ENCODE measurements at regions not wholly inside any gene's neighbourhood (a gene's known extent, or its start where the extent isn't known, plus 50 kb on each side); places are given as distances from the start of the nearest gene placed in this dataset.
A peak's percentile ranks its signal among the peaks of the same experiment; 100 is the strongest.

GRCh38 chr18:28904789-28905364 lies 727.9 kb upstream of the CDH2 start:
- no peak for TF ChIP-seq CTCF (conservative IDR thresholded peaks at IDR 0.05; ENCODE audit: low read depth, low read length)
- no peak for DNase-seq (ENCODE audit: low read depth)
- H3K4me3 ChIP-seq (ENCODE audit: low read depth, low read length): no peak overlapping the region

GRCh38 chr18:28903306-28903705 lies 726.4 kb upstream of the CDH2 start:
- H3K4me3 ChIP-seq (ENCODE audit: low read depth, low read length): no peak overlapping the region
- no peak for TF ChIP-seq CTCF (conservative IDR thresholded peaks at IDR 0.05; ENCODE audit: low read depth, low read length)
- DNase-seq (ENCODE audit: low read depth): no peak

GRCh38 chr18:28890791-28891190 lies 713.9 kb upstream of the CDH2 start:
- TF ChIP-seq CTCF (conservative IDR thresholded peaks at IDR 0.05; ENCODE audit: low read depth, low read length): no peak
- no peak overlapping the region for H3K4me3 ChIP-seq (ENCODE audit: low read depth, low read length)
- no peak for DNase-seq (ENCODE audit: low read depth)

GRCh38 chr18:28884304-28884703 lies 707.4 kb upstream of the CDH2 start:
- TF ChIP-seq CTCF (conservative IDR thresholded peaks at IDR 0.05; ENCODE audit: low read depth, low read length): no peak
- DNase-seq (ENCODE audit: low read depth): no peak
- H3K4me3 ChIP-seq (ENCODE audit: low read depth, low read length): no peak overlapping the region

- no peak for DNase-seq (ENCODE audit: low read depth)
- H3K4me3 ChIP-seq (ENCODE audit: low read depth, low read length): no peak overlapping the region
- TF ChIP-seq CTCF (conservative IDR thresholded peaks at IDR 0.05; ENCODE audit: low read depth, low read length): no peak
Measured at GRCh38 chr18:28880856-28881255, 703.9 kb upstream of the CDH2 start.

- peak; percentile 36 for DNase-seq (ENCODE audit: low read depth)
- no peak for TF ChIP-seq CTCF (conservative IDR thresholded peaks at IDR 0.05; ENCODE audit: low read depth, low read length)
- no peak overlapping the region for H3K4me3 ChIP-seq (ENCODE audit: low read depth, low read length)
Measured at GRCh38 chr18:28875059-28875458, 698.1 kb upstream of the CDH2 start.

- TF ChIP-seq CTCF (conservative IDR thresholded peaks at IDR 0.05; ENCODE audit: low read depth, low read length): no peak
- no peak for DNase-seq (ENCODE audit: low read depth)
- H3K4me3 ChIP-seq (ENCODE audit: low read depth, low read length): no peak overlapping the region
Measured at GRCh38 chr18:28863396-28863795, 686.5 kb upstream of the CDH2 start.
